Astrocyte (in vitro differentiated cells and primary cell): ENCODE measurements at regions not wholly inside any gene's neighbourhood (a gene's known extent, or its start where the extent isn't known, plus 50 kb on each side); places are given as distances from the start of the nearest gene placed in this dataset.

ENCODE experiments used
- DNase-seq: peaks from one replicate; pipeline ENCODE4 v3.0.0-alpha.2; 2010; ENCODE audit warnings: low read depth
- FAIRE-seq: peaks from 2 replicates; lab custom pipeline; 2011; peaks lifted over from hg19 to GRCh38; lab: Jason Lieb, UNC
- H2AFZ ChIP-seq: 2 replicates; pipeline ENCODE4 v1.6.0; 2012; ENCODE audit warnings: low read depth, low read length, inconsistent platforms
- H3K27ac ChIP-seq: 2 replicates; pipeline ENCODE4 v1.5.1; 2011; ENCODE audit warnings: low read depth, low read length, inconsistent platforms
- H3K27me3 ChIP-seq: 2 replicates; pipeline ENCODE4 v1.6.0; 2011; ENCODE audit warnings: low read length, inconsistent platforms; ENCODE audit not compliant: insufficient read depth
- H3K36me3 ChIP-seq: 2 replicates; pipeline ENCODE4 v1.5.1; 2011; ENCODE audit warnings: low read length, inconsistent platforms; ENCODE audit not compliant: insufficient read depth
- H3K4me1 ChIP-seq: 2 replicates; pipeline ENCODE4 v1.5.1; 2011; ENCODE audit warnings: low read length, inconsistent platforms; ENCODE audit not compliant: insufficient read depth
- H3K4me2 ChIP-seq: 2 replicates; pipeline ENCODE4 v1.6.0; 2012; ENCODE audit warnings: low read length, inconsistent platforms
- H3K4me3 ChIP-seq: 2 replicates; pipeline ENCODE4 v1.5.1; 2011; ENCODE audit warnings: low read depth, mild to moderate bottlenecking, low read length, inconsistent platforms; ENCODE audit not compliant: insufficient read depth
- H3K79me2 ChIP-seq: 2 replicates; pipeline ENCODE4 v1.6.0; 2012; ENCODE audit warnings: mild to moderate bottlenecking, low read length, inconsistent platforms; ENCODE audit not compliant: insufficient read depth
- H3K9ac ChIP-seq: 2 replicates; pipeline ENCODE4 v1.6.0; 2012; ENCODE audit warnings: mild to moderate bottlenecking, low read length, inconsistent platforms
- H3K9me3 ChIP-seq: 2 replicates; pipeline ENCODE4 v1.5.1; 2012; ENCODE audit warnings: low read depth, mild to moderate bottlenecking, low read length, inconsistent platforms; ENCODE audit not compliant: insufficient read depth
- H4K20me1 ChIP-seq: 2 replicates; pipeline ENCODE4 v1.6.0; 2012; ENCODE audit warnings: low read length, inconsistent platforms; ENCODE audit not compliant: insufficient read depth
- H3K27ac Mint-ChIP-seq: one replicate; pipeline ENCODE4 v1.8.0; 2021; ENCODE audit warnings: mild to moderate bottlenecking, mixed read lengths; ENCODE audit not compliant: unreplicated experiment
- H3K27me3 Mint-ChIP-seq: one replicate; pipeline ENCODE4 v1.8.0; 2021; ENCODE audit warnings: low read depth, mixed read lengths; ENCODE audit not compliant: unreplicated experiment
- H3K36me3 Mint-ChIP-seq: one replicate; pipeline ENCODE4 v1.8.0; 2021; ENCODE audit warnings: low read depth, mixed read lengths; ENCODE audit not compliant: unreplicated experiment
- H3K4me1 Mint-ChIP-seq: one replicate; pipeline ENCODE4 v1.8.0; 2021; ENCODE audit warnings: low read depth, mixed read lengths; ENCODE audit not compliant: unreplicated experiment
- H3K4me3 Mint-ChIP-seq: one replicate; pipeline ENCODE4 v1.8.0; 2021; ENCODE audit warnings: mild to moderate bottlenecking, moderate library complexity, mixed read lengths; ENCODE audit not compliant: unreplicated experiment
- H3K9me3 Mint-ChIP-seq: one replicate; pipeline ENCODE4 v1.8.0; 2021; ENCODE audit warnings: mild to moderate bottlenecking, mixed read lengths; ENCODE audit not compliant: unreplicated experiment
- EZH2 ChIP-seq: IDR thresholded peaks from 2 replicates; pipeline ENCODE4 v1.6.1; 2012; ENCODE audit warnings: mild to moderate bottlenecking, low read length, inconsistent platforms; ENCODE audit not compliant: insufficient read depth
- TF ChIP-seq, protein P1 (sequence below): IDR thresholded peaks from 2 replicates; pipeline ENCODE4 v1.5.1; 2011; ENCODE audit warnings: low read depth, mild to moderate bottlenecking, inconsistent platforms, low read length, moderate library complexity; ENCODE audit not compliant: insufficient read depth

DNA sequence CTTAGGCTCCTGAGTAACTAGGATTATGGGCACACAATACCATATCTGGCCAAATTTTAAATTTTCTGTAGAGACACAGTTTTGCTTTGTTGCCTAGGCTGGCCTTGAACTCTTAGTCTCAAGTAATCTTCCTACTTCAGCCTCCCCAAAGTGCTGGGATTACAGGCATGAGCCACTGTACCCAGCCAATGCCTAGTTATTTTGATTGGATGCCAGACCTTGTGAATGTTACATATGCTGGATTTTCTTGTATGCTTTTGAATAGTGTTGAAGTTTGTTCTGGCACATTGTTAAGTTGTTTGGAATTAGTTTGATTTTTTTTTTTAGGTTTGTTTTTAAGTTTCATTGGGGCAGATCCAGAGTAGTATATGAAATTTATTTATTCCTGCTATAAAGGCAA is 110.7 kb upstream of the ANO5 start:
- no peaks in the 10 kb centered on the region for H3K36me3 ChIP-seq
- no peak overlapping the region for H3K4me3 ChIP-seq
- Mint-ChIP-seq H3K36me3 (no peaks in the 10 kb centered on the region), H3K27me3 (no peaks in the 10 kb centered on the region), H3K4me1 (peaks cover 5% of the 10 kb centered on the region), H3K27ac (no peak overlapping the region), H3K4me3 (no peak overlapping the region), H3K9me3 (no peaks in the 10 kb centered on the region)
- H3K4me1 ChIP-seq = no peaks in the 10 kb centered on the region
- DNase-seq (no peak), FAIRE-seq (no peak)
- H4K20me1 ChIP-seq = no peaks in the 10 kb centered on the region
- no peak overlapping the region for H3K27ac ChIP-seq
- H2AFZ ChIP-seq = no peak overlapping the region
- no peaks in the 10 kb centered on the region for H3K27me3 ChIP-seq
- no peak for TF ChIP-seq EZH2
- TF ChIP-seq, protein P1, sequence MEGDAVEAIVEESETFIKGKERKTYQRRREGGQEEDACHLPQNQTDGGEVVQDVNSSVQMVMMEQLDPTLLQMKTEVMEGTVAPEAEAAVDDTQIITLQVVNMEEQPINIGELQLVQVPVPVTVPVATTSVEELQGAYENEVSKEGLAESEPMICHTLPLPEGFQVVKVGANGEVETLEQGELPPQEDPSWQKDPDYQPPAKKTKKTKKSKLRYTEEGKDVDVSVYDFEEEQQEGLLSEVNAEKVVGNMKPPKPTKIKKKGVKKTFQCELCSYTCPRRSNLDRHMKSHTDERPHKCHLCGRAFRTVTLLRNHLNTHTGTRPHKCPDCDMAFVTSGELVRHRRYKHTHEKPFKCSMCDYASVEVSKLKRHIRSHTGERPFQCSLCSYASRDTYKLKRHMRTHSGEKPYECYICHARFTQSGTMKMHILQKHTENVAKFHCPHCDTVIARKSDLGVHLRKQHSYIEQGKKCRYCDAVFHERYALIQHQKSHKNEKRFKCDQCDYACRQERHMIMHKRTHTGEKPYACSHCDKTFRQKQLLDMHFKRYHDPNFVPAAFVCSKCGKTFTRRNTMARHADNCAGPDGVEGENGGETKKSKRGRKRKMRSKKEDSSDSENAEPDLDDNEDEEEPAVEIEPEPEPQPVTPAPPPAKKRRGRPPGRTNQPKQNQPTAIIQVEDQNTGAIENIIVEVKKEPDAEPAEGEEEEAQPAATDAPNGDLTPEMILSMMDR = no peak
- peaks cover 3% of the 10 kb centered on the region for H3K9me3 ChIP-seq
- no peaks in the 10 kb centered on the region for H3K79me2 ChIP-seq
- H3K4me2 ChIP-seq = no peak overlapping the region
- no peak overlapping the region for H3K9ac ChIP-seq

- Histone ChIP-seq H3K4me1 (no peaks in the 10 kb centered on the region), H3K27me3 (no peaks in the 10 kb centered on the region), H3K36me3 (no peaks in the 10 kb centered on the region), H3K79me2 (no peaks in the 10 kb centered on the region), H3K4me3 (no peak overlapping the region), H3K27ac (no peak overlapping the region), H2AFZ (no peak overlapping the region), H3K4me2 (no peak overlapping the region), H3K9me3 (peaks cover 3% of the 10 kb centered on the region), H3K9ac (no peak overlapping the region), H4K20me1 (no peaks in the 10 kb centered on the region)
- FAIRE-seq = no peak
- peaks cover 5% of the 10 kb centered on the region for H3K4me1 Mint-ChIP-seq
- no peak overlapping the region for H3K27ac Mint-ChIP-seq
- TF ChIP-seq EZH2 = no peak
- TF ChIP-seq, protein P1 = no peak
- no peak for DNase-seq
- no peaks in the 10 kb centered on the region for H3K27me3 Mint-ChIP-seq
- no peaks in the 10 kb centered on the region for H3K9me3 Mint-ChIP-seq
- no peaks in the 10 kb centered on the region for H3K36me3 Mint-ChIP-seq
- H3K4me3 Mint-ChIP-seq = no peak overlapping the region
These were observed 110.1 kb upstream of the ANO5 start for GRCh38 chr11:22082788-22083187.

- H3K36me3 ChIP-seq = no peaks in the 10 kb centered on the region
- H3K9ac ChIP-seq = no peak overlapping the region
- FAIRE-seq (no peak), DNase-seq (no peak)
- Mint-ChIP-seq H3K9me3 (no peaks in the 10 kb centered on the region), H3K27ac (no peak overlapping the region), H3K4me1 (peaks cover 5% of the 10 kb centered on the region), H3K27me3 (no peaks in the 10 kb centered on the region), H3K36me3 (no peaks in the 10 kb centered on the region), H3K4me3 (no peak overlapping the region)
- H4K20me1 ChIP-seq = no peaks in the 10 kb centered on the region
- H3K27me3 ChIP-seq = no peaks in the 10 kb centered on the region
- no peak overlapping the region for H3K4me3 ChIP-seq
- H2AFZ ChIP-seq = no peak overlapping the region
- TF ChIP-seq, protein P1 = no peak
- TF ChIP-seq EZH2 = no peak
- no peaks in the 10 kb centered on the region for H3K79me2 ChIP-seq
- H3K4me2 ChIP-seq = no peak overlapping the region
- H3K27ac ChIP-seq = no peak overlapping the region
- H3K4me1 ChIP-seq = no peaks in the 10 kb centered on the region
- H3K9me3 ChIP-seq = peaks cover 3% of the 10 kb centered on the region
These were observed 108.8 kb upstream of the ANO5 start for GRCh38 chr11:22084056-22084455.
